ENCODE measurements at regions not wholly inside any gene's neighbourhood (a gene's known extent, or its start where the extent isn't known, plus 50 kb on each side); places are given as distances from the start of the nearest gene placed in this dataset.

DNA sequence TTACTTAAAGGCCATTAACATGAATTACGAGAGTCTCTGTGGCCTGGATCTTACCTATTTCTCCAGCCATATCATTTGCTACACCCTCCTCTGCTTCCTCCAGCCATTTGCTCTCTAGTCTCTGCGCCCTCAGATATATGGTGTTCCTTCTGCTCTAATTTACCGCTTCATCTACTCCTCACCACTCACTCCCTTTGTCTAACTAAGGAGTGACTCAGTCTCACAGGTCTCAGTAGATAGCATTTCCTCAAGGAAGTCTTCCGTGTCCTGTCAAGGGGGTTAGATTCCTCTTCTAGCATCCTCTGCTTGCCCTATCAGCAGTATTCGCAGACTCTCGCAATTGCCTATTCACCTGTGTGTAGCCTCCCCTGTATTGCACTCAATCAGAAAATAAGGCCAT, 892.1 kb upstream of the INTU start (continued):
- TF ChIP-seq, protein P1, sequence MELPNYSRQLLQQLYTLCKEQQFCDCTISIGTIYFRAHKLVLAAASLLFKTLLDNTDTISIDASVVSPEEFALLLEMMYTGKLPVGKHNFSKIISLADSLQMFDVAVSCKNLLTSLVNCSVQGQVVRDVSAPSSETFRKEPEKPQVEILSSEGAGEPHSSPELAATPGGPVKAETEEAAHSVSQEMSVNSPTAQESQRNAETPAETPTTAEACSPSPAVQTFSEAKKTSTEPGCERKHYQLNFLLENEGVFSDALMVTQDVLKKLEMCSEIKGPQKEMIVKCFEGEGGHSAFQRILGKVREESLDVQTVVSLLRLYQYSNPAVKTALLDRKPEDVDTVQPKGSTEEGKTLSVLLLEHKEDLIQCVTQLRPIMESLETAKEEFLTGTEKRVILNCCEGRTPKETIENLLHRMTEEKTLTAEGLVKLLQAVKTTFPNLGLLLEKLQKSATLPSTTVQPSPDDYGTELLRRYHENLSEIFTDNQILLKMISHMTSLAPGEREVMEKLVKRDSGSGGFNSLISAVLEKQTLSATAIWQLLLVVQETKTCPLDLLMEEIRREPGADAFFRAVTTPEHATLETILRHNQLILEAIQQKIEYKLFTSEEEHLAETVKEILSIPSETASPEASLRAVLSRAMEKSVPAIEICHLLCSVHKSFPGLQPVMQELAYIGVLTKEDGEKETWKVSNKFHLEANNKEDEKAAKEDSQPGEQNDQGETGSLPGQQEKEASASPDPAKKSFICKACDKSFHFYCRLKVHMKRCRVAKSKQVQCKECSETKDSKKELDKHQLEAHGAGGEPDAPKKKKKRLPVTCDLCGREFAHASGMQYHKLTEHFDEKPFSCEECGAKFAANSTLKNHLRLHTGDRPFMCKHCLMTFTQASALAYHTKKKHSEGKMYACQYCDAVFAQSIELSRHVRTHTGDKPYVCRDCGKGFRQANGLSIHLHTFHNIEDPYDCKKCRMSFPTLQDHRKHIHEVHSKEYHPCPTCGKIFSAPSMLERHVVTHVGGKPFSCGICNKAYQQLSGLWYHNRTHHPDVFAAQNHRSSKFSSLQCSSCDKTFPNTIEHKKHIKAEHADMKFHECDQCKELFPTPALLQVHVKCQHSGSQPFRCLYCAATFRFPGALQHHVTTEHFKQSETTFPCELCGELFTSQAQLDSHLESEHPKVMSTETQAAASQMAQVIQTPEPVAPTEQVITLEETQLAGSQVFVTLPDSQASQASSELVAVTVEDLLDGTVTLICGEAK (IDR thresholded peaks at IDR 0.05; ENCODE audit: borderline replicate concordance) = no peak
- TF ChIP-seq HCFC1 (IDR thresholded peaks at IDR 0.05; ENCODE audit: low read length) = no peak

DNA sequence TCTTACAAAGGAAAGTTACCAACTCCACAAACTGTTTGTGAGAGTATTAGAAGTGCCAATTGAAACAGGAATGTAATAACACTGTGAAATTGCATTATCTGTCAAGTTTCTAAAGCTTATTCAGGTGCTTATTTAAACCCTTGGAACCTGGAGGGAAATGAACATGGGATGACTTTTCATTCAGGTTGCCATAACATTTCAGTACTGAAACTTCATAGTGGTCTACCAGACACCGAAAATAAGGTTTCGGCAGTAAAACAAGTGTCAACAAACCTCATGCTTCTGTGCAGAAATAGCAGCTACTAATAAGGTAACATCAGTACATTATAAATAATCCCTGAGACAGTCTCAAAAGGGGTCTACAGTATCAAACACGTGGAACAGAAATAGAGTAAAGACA, 890.7 kb upstream of the INTU start:
- no peaks in the 10 kb centered on the region for H4K20me1 ChIP-seq (ENCODE audit: control insufficient read depth, insufficient read depth)
- no peak overlapping the region for H2AFZ ChIP-seq (ENCODE audit: control insufficient read depth, low read depth, low read length)
- H3K4me1 ChIP-seq (ENCODE audit: control insufficient read depth, insufficient read depth, low read length) = no peaks in the 10 kb centered on the region
- 0% methylated on average over 3 of the region's 3 CpGs for whole genome bisulfite sequencing (ENCODE audit: insufficient coverage, insufficient replicate concordance, low lambda C conversion rate, missing lambda C conversion rate)
- H3K36me3 ChIP-seq (ENCODE audit: control insufficient read depth in 2 of 2, insufficient read depth in 2 of 2, low read length in 1 of 2) = no peaks in the 10 kb centered on the region
- ATAC-seq (peak; percentile 78), FAIRE-seq (no peak), DNase-seq (ENCODE audit: low read depth, low spot score) (peak; percentile 16)
- H3K4me2 ChIP-seq (ENCODE audit: control insufficient read depth, insufficient read depth) = no peak overlapping the region
- H3K4me3 ChIP-seq = no peak overlapping the region
- no peaks in the 10 kb centered on the region for H3K9me3 ChIP-seq (replicated peaks; ENCODE audit: control insufficient read depth, insufficient read depth, low read length)
- ChIA-PET CTCF (no interaction called here), SMC1A (ENCODE audit: uncharacterized antibody, unreplicated experiment) (no interaction called here), POLR2A (no interaction called here), RAD21 (ENCODE audit: unreplicated experiment) (no interaction called here)
- H3K79me2 ChIP-seq (ENCODE audit: control insufficient read depth, insufficient read depth, low read length) = no peaks in the 10 kb centered on the region
- H3K9ac ChIP-seq (ENCODE audit: control insufficient read depth, insufficient read depth, low read length) = no peak overlapping the region
- intact Hi-C loops (cut with micrococcal nuclease; ENCODE audit: unreplicated experiment) (no loop called here), in situ Hi-C loops (cut with MboI) (no loop called here)
- no TSS peak for BruUV-seq (replicated peaks)
- no peak overlapping the region for H3K27ac ChIP-seq (ENCODE audit: control insufficient read depth, insufficient read depth)
- H3K27me3 ChIP-seq (replicated peaks in 1 of 2; ENCODE audit: control insufficient read depth in 2 of 2, insufficient read depth in 2 of 2, low read length in 1 of 2) = no peaks in the 10 kb centered on the region
- TF ChIP-seq, protein P2, sequence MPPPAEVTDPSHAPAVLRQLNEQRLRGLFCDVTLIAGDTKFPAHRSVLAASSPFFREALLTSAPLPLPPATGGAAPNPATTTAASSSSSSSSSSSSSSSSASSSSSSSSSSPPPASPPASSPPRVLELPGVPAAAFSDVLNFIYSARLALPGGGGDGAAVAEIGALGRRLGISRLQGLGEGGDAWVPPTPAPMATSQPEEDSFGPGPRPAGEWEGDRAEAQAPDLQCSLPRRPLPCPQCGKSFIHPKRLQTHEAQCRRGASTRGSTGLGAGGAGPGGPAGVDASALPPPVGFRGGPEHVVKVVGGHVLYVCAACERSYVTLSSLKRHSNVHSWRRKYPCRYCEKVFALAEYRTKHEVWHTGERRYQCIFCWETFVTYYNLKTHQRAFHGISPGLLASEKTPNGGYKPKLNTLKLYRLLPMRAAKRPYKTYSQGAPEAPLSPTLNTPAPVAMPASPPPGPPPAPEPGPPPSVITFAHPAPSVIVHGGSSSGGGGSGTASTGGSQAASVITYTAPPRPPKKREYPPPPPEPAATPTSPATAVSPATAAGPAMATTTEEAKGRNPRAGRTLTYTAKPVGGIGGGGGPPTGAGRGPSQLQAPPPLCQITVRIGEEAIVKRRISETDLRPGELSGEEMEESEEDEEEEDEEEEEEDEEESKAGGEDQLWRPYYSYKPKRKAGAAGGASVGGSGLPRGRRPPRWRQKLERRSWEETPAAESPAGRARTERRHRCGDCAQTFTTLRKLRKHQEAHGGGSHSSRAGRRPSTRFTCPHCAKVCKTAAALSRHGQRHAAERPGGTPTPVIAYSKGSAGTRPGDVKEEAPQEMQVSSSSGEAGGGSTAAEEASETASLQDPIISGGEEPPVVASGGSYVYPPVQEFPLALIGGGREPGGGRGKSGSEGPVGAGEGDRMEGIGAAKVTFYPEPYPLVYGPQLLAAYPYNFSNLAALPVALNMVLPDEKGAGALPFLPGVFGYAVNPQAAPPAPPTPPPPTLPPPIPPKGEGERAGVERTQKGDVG (CRISPR knock-in tag; IDR thresholded peaks at IDR 0.05) = no peak
- TF ChIP-seq RFX5 (IDR thresholded peaks at IDR 0.05; ENCODE audit: low read depth, low read length) (no peak), ZNF274 (IDR thresholded peaks at IDR 0.05; ENCODE audit: insufficient read depth, insufficient read length) (no peak), POLR2A (IDR thresholded peaks at IDR 0.05; ENCODE audit: low read depth, low read length) (no peak), RB1 (IDR thresholded peaks at IDR 0.05; ENCODE audit: borderline replicate concordance) (no peak), IKZF1 (conservative IDR thresholded peaks at IDR 0.05) (0 out of 2 replicates have a peak, but pooled peaks have one; percentile 25), TCF12 (IDR thresholded peaks at IDR 0.05; ENCODE audit: low read depth, low read length) (no peak), PAX5 (IDR thresholded peaks at IDR 0.05; ENCODE audit: borderline replicate concordance, low read depth, low read length) (no peak), CBFB (IDR thresholded peaks at IDR 0.05; ENCODE audit: low read depth) (no peak), TCF7 (IDR thresholded peaks at IDR 0.05; ENCODE audit: borderline replicate concordance) (no peak), CHD4 (IDR thresholded peaks at IDR 0.05) (no peak), GATAD2B (conservative IDR thresholded peaks at IDR 0.05; ENCODE audit: low read depth) (no peak), SUZ12 (IDR thresholded peaks at IDR 0.05; ENCODE audit: unreplicated experiment) (no peak)
- TF ChIP-seq, protein P3, sequence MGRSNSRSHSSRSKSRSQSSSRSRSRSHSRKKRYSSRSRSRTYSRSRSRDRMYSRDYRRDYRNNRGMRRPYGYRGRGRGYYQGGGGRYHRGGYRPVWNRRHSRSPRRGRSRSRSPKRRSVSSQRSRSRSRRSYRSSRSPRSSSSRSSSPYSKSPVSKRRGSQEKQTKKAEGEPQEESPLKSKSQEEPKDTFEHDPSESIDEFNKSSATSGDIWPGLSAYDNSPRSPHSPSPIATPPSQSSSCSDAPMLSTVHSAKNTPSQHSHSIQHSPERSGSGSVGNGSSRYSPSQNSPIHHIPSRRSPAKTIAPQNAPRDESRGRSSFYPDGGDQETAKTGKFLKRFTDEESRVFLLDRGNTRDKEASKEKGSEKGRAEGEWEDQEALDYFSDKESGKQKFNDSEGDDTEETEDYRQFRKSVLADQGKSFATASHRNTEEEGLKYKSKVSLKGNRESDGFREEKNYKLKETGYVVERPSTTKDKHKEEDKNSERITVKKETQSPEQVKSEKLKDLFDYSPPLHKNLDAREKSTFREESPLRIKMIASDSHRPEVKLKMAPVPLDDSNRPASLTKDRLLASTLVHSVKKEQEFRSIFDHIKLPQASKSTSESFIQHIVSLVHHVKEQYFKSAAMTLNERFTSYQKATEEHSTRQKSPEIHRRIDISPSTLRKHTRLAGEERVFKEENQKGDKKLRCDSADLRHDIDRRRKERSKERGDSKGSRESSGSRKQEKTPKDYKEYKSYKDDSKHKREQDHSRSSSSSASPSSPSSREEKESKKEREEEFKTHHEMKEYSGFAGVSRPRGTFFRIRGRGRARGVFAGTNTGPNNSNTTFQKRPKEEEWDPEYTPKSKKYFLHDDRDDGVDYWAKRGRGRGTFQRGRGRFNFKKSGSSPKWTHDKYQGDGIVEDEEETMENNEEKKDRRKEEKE (IDR thresholded peaks at IDR 0.05) = no peak
